ENCODE measurements at regions not wholly inside any gene's neighbourhood (a gene's known extent, or its start where the extent isn't known, plus 50 kb on each side); places are given as distances from the start of the nearest gene placed in this dataset.

DNA sequence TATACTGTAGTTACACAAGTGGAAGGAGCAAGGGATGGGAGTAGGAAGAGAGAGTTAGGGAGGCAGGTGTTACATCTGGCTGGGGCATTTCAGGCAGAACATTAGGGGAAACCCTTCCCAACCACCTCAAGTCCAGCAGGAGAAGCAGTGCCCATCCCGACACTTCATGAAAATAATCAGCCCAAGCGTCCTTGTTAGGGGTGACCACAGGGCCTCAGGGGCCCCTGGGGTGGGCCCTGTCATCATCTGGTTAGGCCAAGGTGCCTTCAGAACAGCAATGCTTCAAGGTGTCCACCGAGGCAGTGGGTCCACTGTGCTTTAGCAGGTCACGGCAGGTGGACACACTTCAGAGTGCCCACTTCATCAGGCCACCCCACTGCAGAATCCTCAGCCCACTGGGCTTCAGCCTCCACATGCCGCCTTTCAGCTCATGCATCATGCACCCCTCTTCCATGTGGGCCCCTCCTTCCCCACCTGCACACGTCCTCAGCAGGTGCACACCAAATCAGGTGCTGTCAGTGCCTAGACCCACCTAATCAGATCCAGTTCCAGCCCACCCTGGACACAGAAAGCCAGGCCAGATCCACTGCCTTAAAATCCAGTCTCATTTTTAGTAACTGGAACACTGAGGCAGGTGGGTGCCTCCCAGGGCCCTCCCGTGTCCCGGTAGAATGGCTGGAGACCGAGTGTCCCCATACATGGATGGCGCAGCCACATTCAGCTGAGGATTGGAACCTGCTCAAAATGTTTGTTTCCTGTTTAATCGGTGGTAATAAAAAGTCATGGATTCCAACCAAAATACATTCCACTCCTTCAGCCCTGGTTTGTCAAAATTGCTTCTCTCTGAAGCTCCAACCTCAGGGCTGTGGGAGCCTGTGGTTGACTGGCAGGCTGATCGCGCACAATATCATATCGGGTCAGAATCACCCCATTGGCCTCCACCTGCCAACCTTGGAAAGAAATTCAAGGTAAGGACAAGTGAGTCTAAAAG is 99.5 kb downstream of the ANKRD60 start:
- H2BK15ac ChIP-seq (ENCODE audit: low read depth, low read length), result no peak overlapping the region
- H3K4me1 Mint-ChIP-seq, result peaks cover 25 to 31% of the 10 kb centered on the region in 2 experiments
- WGBS (ENCODE audit: extremely low coverage, insufficient read length, low lambda C conversion rate), result no CpG with 5 or more reads among the region's 14 CpGs
- H3K56ac ChIP-seq (ENCODE audit: insufficient read length, low read depth, low read length), result no peak overlapping the region
- H3K4ac ChIP-seq (ENCODE audit: low read depth, low read length), result no peak overlapping the region
- no peak overlapping the region for H3K27ac ChIP-seq (ENCODE audit: insufficient read length, low read depth, low read length)
- H4K8ac ChIP-seq (replicated peaks; ENCODE audit: insufficient read length, low read depth, low read length), result no peak overlapping the region
- H4K91ac ChIP-seq (ENCODE audit: insufficient read length, low read depth, low read length), result no peak overlapping the region
- H3K27ac Mint-ChIP-seq, result no peak overlapping the region
- no peaks in the 10 kb centered on the region; the same call in 1 of the 2 replicates for H3K4me1 ChIP-seq (ENCODE audit: insufficient read depth, low read length)
- H2AFZ ChIP-seq (ENCODE audit: low read length), result no peak overlapping the region
- H3K27me3 ChIP-seq (ENCODE audit: insufficient read depth, low read length), result no peaks in the 10 kb centered on the region
- H3K4me2 ChIP-seq (ENCODE audit: insufficient read depth, insufficient read length, low read length), result no peak overlapping the region
- peak; percentile 14 for DNase-seq
- H3K27me3 Mint-ChIP-seq (ENCODE audit: low read depth), result no peaks in the 10 kb centered on the region; the same call in 1 of the 2 replicates
- no peak overlapping the region for H2AK5ac ChIP-seq (ENCODE audit: insufficient read length, low read length)
- no peak overlapping the region for H3K9ac ChIP-seq (ENCODE audit: extremely low read depth, insufficient read length, low read length)
- H3K9me3 ChIP-seq (ENCODE audit: control insufficient read depth, low read depth, low read length), result no peaks in the 10 kb centered on the region
- no peak overlapping the region for H3T11ph ChIP-seq (ENCODE audit: low read length)
- H4K20me1 ChIP-seq (ENCODE audit: control insufficient read depth, insufficient read depth, insufficient read length), result no peaks in the 10 kb centered on the region
- no peak overlapping the region for H2BK20ac ChIP-seq (ENCODE audit: low read depth, low read length, poor library complexity, severe bottlenecking)
- H2BK5ac ChIP-seq (ENCODE audit: insufficient read length, low read length), result no peak overlapping the region
- no peak overlapping the region for H3K18ac ChIP-seq (ENCODE audit: insufficient read length, low read depth, low read length)
- no peak overlapping the region for H3K23ac ChIP-seq (ENCODE audit: insufficient read length, low read depth, low read length)
- H3K79me1 ChIP-seq (ENCODE audit: insufficient read depth, low read depth, low read length, poor library complexity, severe bottlenecking), result no peaks in the 10 kb centered on the region
- H3K23me2 ChIP-seq (ENCODE audit: insufficient read length, low read depth, low read length, poor library complexity, severe bottlenecking), result no peaks in the 10 kb centered on the region
- no peak overlapping the region for H2BK12ac ChIP-seq (ENCODE audit: insufficient read length, low read depth, low read length)
- H3K36me3 Mint-ChIP-seq (ENCODE audit: insufficient read depth in 1 of 3, low read depth in 3 of 3), result no peaks in the 10 kb centered on the region; a peak in 2 of 7 replicates
- H3K9me3 Mint-ChIP-seq, result peaks cover 11% of the 10 kb centered on the region in 2 experiments
- TF ChIP-seq, protein P1, sequence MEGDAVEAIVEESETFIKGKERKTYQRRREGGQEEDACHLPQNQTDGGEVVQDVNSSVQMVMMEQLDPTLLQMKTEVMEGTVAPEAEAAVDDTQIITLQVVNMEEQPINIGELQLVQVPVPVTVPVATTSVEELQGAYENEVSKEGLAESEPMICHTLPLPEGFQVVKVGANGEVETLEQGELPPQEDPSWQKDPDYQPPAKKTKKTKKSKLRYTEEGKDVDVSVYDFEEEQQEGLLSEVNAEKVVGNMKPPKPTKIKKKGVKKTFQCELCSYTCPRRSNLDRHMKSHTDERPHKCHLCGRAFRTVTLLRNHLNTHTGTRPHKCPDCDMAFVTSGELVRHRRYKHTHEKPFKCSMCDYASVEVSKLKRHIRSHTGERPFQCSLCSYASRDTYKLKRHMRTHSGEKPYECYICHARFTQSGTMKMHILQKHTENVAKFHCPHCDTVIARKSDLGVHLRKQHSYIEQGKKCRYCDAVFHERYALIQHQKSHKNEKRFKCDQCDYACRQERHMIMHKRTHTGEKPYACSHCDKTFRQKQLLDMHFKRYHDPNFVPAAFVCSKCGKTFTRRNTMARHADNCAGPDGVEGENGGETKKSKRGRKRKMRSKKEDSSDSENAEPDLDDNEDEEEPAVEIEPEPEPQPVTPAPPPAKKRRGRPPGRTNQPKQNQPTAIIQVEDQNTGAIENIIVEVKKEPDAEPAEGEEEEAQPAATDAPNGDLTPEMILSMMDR (conservative IDR thresholded peaks at IDR 0.05), result no peak
- no peak overlapping the region for H4K5ac ChIP-seq (ENCODE audit: insufficient read length, low read depth, low read length)
- H3K4me3 Mint-ChIP-seq, result no peak overlapping the region
- H3K14ac ChIP-seq (ENCODE audit: insufficient read depth, low read length), result no peak overlapping the region
- no peaks in the 10 kb centered on the region for H3K79me2 ChIP-seq (ENCODE audit: insufficient read depth, low read length)
- H2BK120ac ChIP-seq (ENCODE audit: low read depth, low read length, poor library complexity, severe bottlenecking), result no peak overlapping the region
